GM19043 (cell line): ENCODE measurements at regions not wholly inside any gene's neighbourhood (a gene's known extent, or its start where the extent isn't known, plus 50 kb on each side); places are given as distances from the start of the nearest gene placed in this dataset.

Source experiments
- ATAC-seq: cut with Tn5 transposase; IDR thresholded peaks from one replicate; pipeline ENCODE4 v1.9.1; 2021; ENCODE audit warnings: low read depth; ENCODE audit not compliant: unreplicated experiment

- ATAC-seq = no peak
These were observed 205.7 kb downstream of the EPM2A start for GRCh38 chr6:145529582-145529981.

DNA sequence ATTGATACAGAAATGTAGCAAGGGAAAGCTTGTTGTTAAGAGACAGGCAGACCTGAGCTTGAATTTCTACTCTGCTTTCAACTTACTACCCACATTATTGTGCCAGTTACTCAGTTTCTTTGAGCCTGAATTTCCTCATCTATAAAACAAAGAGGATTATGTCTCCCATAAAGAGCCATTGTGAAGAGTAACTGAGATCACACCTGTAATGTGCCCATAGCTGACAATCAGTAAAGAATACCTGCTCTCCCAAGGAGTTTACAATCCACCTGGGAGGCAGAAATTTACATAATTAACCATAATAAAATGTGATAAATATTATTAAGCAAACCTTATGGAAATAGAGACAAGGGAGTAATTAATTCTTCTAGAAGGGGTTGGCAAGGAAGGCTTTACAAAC, 204.9 kb downstream of the EPM2A start:
- ATAC-seq = no peak

GRCh38 chr6:145531032-145531431, 204.3 kb downstream of the EPM2A start:
- ATAC-seq = no peak

- ATAC-seq = no peak
These were observed 203.5 kb downstream of the EPM2A start for GRCh38 chr6:145531822-145532221.

DNA sequence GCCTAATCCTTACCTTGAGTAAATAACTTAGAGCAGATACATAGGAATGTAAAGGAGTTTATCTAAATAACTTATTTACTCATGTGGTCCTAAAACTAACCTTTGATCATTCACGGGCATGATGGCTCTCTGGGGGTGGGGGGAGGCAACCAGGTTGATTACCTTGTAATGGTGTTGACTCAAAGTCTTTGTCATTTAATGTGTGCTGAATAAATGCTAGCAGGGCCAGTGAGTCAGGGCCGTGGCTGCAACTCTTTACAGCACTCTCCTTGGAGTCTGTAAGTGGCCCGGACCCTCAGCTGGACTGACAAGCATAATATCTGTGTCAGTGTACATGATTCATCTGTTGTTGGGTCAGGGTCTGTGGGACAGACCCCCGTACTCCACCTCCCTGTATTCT, 203.0 kb downstream of the EPM2A start:
- ATAC-seq = no peak

- no peak for ATAC-seq
These were observed 200.3 kb downstream of the EPM2A start for GRCh38 chr6:145534989-145535388.

- ATAC-seq = no peak
These were observed 196.3 kb downstream of the EPM2A start for GRCh38 chr6:145538989-145539388.

DNA sequence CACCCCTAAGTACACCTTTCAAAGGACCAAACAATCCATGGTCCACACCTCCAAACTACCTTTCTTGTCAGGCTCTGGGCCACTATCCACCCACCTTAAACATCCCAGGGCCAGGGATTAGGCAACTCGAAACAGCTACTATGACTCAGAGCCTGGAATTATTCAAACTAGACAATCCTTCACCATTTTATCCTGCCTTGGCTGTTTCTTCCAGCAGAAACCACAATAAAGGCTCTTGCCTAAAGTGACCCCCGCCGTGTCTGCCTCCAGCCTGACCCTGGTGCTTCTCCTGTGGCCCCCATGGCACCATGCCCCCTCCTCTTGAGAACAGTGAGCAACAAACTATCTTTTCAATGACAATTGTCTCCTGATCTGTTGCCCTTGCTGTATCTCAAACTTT, 195.5 kb downstream of the EPM2A start:
- no peak for ATAC-seq

DNA sequence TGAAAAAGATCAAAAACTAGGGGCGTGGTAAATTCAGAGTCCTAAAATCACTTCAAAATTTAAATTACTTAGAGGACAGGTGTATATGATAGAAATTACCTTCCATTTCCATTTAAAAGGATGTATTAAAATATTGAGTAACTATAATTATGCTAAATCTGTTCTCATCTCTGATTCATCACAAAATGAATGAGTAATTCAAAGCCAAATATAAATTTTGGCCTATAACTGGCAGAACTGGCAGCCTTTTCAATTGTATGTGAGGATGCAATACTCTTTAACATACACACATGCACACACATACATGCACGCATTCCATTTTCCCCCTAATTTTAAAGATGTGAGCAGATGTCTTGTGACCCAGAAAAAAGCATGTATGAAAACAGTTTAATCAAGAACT, 194.6 kb downstream of the EPM2A start:
- ATAC-seq = no peak

GRCh38 chr6:145544041-145544440, 191.3 kb downstream of the EPM2A start:
- no peak for ATAC-seq

DNA sequence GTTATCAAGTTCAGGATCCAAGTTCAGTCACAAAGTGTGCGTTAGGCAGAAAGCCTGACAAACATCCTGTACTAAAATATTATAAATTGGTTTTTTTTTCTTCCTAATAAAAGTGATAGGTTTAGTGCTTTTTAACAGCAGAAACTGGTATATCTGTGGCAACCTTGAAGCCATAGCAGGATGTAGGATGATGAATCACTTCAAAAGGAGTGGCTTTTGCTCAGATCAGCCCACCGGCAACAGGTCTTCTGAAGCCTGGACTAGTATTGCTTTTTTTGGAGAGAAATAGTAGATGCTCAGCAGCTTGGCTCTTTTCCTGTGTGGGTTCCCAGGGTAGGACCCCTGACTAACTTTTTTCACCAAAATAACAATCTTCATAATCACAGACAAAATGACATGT, 190.8 kb downstream of the EPM2A start:
- ATAC-seq = no peak

- ATAC-seq = no peak
These were observed 189.1 kb downstream of the EPM2A start for GRCh38 chr6:145546265-145546664.

DNA sequence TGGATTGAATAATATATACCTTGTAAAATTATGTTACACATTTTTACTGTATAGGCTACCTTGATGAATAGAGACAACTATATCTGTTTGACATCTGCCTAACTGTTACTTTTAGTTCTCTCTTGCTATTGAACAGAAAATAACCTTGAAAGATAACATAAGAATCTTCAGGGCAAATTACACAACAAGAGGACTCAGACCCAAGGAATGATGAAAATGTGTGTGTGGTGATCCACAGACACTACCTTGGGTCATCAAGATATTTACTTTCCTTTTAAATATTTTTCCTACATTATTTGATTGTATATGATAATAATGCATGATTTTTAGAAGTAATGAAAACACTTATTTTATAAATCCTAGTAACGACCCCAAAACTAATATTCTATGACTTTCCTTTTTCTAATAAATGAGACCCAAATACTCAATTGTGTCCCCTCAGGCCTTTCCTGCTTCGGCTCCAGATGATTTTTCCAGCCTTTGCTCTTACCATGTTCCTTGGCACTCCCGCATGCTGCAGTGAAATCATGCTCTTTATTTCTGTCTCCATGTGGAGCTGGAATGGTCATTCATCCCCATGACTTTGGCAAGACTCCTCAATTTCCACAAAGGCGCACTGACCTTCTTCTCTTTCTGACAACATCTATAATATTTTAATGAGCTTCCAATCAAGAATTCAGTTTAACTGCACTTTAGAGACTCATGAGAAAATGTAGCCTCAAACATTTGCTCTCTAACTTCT, 187.6 kb downstream of the EPM2A start:
- ATAC-seq = no peak

GRCh38 chr6:145548933-145549648, 186.2 kb downstream of the EPM2A start:
- ATAC-seq = no peak

DNA sequence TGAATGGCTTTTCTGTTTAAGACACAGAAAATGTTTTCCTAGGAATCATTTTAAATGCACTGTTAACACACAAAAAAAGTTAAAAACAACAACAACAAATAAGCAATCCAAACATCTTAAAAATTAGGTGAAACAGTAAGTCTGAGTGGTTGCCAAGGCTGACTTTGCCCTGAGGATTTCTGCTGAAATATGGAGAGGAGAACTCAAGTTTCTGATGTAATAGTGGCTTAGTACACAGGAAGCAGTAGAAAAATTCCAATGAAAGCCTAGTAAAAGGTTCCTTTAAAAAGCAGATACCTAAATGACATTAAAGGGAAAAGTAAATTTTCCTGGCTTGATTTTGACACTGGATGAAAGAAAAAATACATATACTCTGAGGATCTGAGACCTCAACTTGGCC, 184.2 kb downstream of the EPM2A start:
- ATAC-seq = no peak

DNA sequence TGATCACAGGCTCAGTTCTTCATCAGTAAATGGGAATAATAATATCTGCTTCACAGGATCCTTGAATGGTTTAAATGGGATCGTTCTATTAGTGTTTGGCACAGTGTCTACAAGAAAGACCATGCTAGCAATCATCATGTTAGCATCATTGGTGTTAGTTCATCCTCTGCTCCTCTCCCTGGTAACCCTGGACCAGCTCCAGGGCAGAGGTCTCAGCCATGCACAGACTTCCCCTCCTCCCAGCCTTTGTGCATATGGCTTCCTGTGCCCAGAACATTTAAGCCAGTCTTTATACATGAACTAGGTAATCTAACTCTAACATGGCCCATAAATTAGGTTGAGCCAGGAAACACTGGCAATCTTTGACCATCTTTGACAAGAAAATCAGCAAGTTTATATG, 180.2 kb downstream of the EPM2A start:
- no peak for ATAC-seq

- no peak for ATAC-seq
These were observed 177.8 kb downstream of the EPM2A start for GRCh38 chr6:145557474-145557873.

DNA sequence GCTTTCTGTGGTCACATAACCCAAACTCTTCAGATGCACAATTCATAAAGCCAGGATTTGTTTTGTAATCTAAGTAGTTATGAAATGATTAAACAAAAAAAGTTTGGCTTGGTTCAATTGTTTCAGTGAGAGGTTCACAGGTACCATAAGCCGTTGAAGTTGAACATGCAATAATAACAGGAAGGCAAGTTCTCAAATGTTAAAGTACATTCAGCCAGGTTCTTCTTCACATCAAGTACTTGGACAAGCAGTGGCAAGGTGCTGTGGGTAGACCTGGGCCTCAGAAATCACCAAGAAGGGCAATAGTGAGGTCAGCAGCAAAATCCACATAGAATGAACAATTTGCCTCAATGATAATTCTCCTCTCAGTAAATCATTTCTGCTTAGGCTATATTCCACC, 175.5 kb downstream of the EPM2A start:
- no peak for ATAC-seq

DNA sequence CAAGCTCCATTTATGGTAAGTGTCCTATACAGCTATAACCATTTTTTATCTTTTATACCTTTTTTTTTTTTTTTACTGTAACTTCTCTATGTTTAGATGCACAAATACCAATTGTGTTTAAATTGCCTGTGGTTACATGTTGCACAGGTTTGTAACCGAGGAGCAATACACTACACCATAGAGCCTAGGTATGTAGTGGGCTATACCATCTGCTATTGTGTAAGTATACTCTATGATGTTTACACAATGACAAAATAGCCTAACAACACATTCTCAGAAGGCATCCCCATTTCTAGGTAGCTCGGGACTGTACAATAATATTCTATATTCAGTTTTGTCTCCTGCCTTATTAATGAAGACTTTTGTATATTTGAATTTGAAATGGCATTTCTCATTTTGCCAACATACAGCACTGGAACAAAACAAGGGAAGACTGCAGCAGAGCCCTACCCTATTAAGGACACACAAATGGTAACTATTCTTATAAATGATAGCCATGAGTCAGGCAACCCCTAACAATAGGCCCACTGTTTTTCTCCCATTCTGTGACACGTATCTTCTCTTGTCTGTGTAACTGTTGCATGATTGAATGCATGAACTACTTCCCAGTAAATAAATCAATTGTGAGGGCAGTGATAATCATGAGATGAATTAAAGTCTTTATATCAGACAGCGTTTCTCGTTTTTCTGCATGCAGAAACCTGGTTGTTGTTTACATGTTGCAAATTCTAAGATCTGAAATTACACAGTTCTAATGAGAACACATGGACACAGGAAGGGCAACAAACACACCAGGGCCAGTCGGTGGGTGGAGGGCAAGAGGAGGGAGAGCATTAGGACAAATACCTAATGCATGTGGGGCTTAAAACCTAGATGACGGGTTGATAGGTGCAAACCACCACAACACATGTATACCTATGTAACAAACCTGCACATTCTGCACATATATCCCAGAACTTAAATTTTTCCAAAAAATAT, 173.9 kb downstream of the EPM2A start:
- ATAC-seq = no peak

DNA sequence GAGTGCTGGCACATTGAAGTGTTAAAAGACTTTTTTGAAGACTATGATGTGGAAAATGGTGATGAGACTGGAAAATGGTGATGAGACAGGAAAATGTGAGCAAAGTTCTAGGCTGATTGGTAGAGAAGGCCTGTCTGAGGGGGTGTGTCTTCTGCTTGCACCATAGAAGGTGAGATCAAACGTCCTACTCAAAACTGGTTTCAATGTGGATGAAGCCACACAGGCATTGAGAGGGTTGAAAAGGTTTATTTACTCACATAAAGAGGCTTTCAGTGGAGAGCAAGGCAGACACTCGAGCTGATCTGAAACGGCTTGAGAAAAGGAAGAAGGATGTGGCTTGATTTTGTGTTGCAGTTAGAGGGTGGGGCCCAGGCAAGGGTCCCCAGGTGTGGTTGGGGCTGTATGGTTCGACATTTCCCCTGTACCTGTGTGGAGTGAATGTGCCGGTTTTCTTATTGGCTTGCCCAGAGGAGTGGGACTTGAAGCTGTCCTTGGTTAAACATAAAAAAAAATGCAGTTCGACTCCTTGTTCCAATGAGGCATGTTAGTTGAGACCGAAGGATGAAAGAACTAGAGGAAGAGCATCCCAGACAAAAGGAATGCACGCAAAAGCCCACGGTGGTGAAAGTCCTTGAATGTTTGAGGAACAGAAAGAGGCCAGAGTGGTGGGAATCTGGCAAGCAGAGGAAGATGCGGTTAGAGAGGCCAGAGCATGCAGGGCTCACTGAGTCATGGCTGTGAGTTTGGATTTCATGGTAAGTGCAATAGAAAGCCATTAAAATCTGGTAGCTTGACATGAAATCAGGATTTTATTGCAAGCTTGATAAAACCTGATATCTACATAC, 172.3 kb downstream of the EPM2A start:
- ATAC-seq = no peak
